ENCODE measurements at regions not wholly inside any gene's neighbourhood (a gene's known extent, or its start where the extent isn't known, plus 50 kb on each side); places are given as distances from the start of the nearest gene placed in this dataset.
"Not testable (repeated sequence)": the region's sequence is repeated elsewhere in the genome, so short reads cannot be mapped to it uniquely, and the experiment has no call there.

DNA sequence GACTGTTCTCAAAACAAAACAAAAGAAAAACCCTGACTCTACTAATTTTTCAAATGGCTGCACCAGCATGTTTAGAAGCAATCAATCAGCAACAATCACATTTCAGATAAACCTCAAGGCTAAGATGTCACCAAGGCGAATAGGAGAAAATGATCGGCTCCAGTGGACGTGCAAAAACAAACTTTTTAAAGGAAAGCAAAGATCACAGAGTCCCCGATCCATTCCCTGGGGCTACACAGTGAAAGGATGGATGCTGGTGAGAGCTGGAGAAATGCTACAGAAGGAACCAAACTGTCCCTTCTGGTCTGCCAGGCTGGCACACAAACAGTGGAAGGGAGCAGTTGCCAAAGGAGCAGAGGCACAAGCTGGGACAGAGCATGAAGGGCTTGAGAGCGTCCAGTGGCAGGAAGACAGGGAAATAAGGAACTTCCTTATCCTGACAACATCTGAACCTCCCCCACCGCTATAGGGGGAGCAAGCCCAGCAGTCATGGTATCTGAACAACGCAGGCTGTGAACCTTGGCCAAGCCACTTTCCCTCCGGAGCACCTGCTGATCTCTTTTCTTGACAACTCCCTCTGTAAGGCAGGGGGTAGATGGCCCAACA, 73.7 kb upstream of the HIVEP1 start:
- DNase-seq (ENCODE audit: extremely low spot score), result no peak
- POLR2A ChIA-PET, result no interaction called here
- CTCF ChIA-PET, result no interaction called here
- TF ChIP-seq, protein P1, sequence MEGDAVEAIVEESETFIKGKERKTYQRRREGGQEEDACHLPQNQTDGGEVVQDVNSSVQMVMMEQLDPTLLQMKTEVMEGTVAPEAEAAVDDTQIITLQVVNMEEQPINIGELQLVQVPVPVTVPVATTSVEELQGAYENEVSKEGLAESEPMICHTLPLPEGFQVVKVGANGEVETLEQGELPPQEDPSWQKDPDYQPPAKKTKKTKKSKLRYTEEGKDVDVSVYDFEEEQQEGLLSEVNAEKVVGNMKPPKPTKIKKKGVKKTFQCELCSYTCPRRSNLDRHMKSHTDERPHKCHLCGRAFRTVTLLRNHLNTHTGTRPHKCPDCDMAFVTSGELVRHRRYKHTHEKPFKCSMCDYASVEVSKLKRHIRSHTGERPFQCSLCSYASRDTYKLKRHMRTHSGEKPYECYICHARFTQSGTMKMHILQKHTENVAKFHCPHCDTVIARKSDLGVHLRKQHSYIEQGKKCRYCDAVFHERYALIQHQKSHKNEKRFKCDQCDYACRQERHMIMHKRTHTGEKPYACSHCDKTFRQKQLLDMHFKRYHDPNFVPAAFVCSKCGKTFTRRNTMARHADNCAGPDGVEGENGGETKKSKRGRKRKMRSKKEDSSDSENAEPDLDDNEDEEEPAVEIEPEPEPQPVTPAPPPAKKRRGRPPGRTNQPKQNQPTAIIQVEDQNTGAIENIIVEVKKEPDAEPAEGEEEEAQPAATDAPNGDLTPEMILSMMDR (IDR thresholded peaks at IDR 0.05; ENCODE audit: control extremely low read depth, extremely low read depth, low read depth, missing control alignments), result no peak

DNA sequence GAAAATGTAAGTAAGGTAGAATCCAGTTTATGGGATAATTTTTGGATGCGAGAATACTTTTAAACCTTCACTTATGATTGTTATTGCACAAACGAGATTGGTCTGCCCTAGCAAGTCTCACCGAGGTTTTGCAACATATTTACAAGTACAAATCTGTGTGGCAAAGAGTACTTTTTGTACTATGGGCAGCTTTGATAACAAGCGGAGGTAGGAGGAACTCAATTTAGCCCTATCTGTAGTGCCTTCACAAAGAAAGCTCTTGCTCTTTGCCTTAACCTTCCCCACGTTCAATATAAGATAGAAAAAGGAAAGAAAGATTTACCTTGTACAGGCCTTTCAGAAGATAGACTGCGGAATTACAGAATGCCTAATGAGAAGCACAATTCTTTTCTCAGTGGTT, 77.5 kb upstream of the HIVEP1 start:
- no peak for DNase-seq (ENCODE audit: extremely low spot score)
- POLR2A ChIA-PET, result no interaction called here
- TF ChIP-seq, protein P1 (IDR thresholded peaks at IDR 0.05; ENCODE audit: control extremely low read depth, extremely low read depth, low read depth, missing control alignments), result no peak
- CTCF ChIA-PET, result interaction anchor here (1.1 to 1.4 kb wide), 2 partner anchors 11 to 13 kb away, joined by 3 read pairs; no protein-coding TSS in a partner anchor

DNA sequence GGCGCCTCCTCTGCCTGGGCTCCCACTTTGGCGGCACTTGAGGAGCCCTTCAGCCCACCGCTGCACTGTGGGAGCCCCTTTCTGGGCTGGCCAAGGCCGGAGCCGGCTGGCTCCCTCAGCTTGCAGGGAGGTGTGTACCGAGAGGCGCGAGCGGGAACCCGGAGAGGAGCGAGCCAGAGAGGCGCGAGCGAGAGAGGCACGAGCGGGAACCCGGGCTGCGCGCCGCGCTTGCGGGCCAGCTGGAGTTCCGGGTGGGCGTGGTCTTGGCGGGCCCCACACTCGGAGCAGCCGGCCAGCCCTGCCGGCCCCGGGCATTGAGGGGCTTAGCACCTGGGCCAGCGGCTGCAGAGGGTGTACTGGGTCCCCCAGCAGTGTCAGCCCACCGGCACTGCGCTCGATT, 79.2 kb upstream of the HIVEP1 start:
- CTCF ChIA-PET; POLR2A ChIA-PET; DNase-seq (ENCODE audit: extremely low spot score): not testable (repeated sequence)

DNA sequence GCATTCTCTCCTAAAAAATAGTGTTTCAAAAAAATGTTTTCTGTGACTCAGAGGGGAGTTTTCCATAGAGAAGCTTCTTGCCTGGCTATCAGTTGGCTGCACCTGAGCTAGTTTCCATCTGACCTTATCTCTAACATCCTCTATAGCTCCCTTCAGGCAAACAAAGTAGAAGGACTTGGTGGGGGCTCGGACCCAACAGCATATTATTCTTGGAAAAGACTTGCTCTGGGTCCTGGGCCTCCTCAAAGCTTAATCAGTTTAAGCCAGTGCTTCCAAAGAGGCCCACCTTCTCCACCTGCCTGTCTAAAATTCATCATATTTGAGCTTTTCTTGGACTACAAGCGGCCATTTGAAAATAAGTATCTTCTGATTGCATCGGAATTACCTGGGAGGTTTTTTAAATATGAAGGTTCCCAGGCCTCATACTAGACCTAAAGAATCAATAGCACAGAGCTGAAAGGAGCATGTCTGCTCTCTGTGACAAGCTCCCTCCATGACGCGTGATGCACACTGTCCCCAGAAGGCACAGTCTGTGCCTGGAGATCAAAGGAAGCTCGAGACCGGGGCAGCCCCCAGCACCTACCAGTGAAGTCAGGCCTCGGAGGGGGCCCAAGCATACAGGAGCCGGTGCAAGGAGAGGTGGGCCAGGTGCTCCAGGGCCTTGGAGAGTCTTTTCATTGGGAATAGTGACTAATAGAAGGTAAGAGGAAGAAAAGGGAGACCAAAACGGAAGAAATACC, 80.6 kb upstream of the HIVEP1 start:
- TF ChIP-seq, protein P1 (IDR thresholded peaks at IDR 0.05; ENCODE audit: control extremely low read depth, extremely low read depth, low read depth, missing control alignments), result no peak
- no peak for DNase-seq (ENCODE audit: extremely low spot score)
- POLR2A ChIA-PET, result no interaction called here
- CTCF ChIA-PET, result interaction anchor here (0.8 to 1.7 kb wide), 7 partner anchors 13 to 358 kb away, joined by 3 to 5 read pairs (median 3); no protein-coding TSS in a partner anchor

DNA sequence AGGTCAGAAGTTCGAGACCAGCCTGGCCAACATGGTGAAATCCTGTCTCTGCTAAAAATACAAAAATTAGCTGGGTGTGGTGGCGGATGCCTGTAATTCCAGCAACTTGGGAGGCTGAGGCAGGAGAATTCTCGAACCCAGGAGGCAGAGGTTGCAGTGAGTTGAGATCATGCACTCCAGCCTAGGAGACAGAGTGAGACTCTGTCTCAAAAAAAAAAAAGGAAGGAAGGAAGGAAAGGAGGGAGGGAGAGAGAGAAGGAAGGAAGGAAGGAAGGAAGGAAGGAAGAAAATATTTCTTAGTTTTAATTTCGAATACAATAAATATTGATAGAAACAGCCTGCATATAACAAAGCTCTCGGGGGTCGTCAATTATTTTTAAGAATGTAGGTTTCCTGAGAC, 81.3 kb upstream of the HIVEP1 start:
- CTCF ChIA-PET, result interaction anchor here (0.8 to 1.7 kb wide), 7 partner anchors 13 to 359 kb away, joined by 3 to 5 read pairs (median 3); no protein-coding TSS in a partner anchor
- DNase-seq (ENCODE audit: extremely low spot score); POLR2A ChIA-PET: not testable (repeated sequence)

DNA sequence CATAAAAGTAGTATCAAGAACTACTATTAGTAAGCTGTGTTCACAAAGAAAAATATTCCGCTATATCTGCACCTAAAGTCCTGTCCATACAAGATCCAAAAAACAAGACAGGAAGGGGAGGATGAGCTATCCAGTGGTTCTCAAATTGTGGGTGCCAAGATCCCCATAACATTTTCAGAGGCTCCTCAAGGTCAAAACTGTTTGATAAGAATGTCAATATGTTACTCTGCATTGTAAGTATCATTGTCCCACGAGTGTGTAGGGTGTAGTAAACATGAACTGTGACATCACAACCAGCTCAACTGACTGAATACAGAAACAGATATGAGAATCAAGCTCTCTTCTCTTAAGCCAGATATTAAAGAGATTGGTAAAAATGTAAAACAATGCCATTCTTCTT, 81.9 kb upstream of the HIVEP1 start:
- DNase-seq (ENCODE audit: extremely low spot score), result no peak
- ChIA-PET CTCF (interaction anchor here (1.5 kb wide), 1 partner anchor 9 kb away, joined by 3 read pairs; no protein-coding TSS in a partner anchor), POLR2A (no interaction called here)
- TF ChIP-seq, protein P1 (IDR thresholded peaks at IDR 0.05; ENCODE audit: control extremely low read depth, extremely low read depth, low read depth, missing control alignments), result no peak

DNA sequence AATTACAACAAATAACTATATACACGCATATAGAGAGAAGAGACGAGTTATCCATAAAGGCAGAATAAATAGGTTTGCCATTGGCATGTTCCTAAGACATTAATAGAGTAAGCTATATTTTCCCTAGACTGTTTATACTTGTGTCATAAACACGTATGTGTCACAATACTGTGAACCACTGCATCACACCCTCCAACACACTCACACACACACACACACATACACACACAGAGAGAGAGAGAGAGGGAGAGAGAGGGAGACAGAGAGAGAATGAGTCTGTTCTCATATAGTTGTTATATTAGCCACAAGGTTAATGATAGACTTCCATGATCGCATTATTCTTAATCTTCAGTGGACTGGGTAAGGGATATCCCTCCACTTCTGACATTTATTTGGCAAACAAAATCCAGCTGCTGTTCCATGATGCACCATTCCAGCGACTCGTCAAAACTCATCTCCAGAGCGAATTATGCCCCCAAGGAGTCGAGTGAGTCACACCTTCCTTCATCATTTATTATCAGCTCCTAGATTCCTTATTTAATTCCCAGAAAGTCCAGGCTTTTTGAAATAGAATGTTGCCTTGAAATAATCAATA, 82.8 kb upstream of the HIVEP1 start:
- TF ChIP-seq, protein P1 (IDR thresholded peaks at IDR 0.05; ENCODE audit: control extremely low read depth, extremely low read depth, low read depth, missing control alignments), result no peak
- no peak for DNase-seq (ENCODE audit: extremely low spot score)
- POLR2A ChIA-PET, result no interaction called here
- CTCF ChIA-PET, result interaction anchor here (1.5 to 1.7 kb wide), 2 partner anchors 10 to 36 kb away, joined by 3 to 4 read pairs; no protein-coding TSS in a partner anchor

Measured in GM10248 (cell line).